Upper lobe of left lung (tissue), 6 donors: ENCODE measurements at regions not wholly inside any gene's neighbourhood (a gene's known extent, or its start where the extent isn't known, plus 50 kb on each side); places are given as distances from the start of the nearest gene placed in this dataset.

Experiments used
- ATAC-seq, 2 donors: fragments of 200-7000 bp; cut with Tn5 transposase; one replicate each; pipeline ENCODE4 v1.9.1; 2022; ENCODE audit warnings: mild to moderate bottlenecking in 2 of 2, moderate library complexity in 2 of 2; ENCODE audit not compliant: low FRiP score in 2 of 2
- DNase-seq, 2 donors: peaks; one replicate each; pipeline ENCODE4 v3.0.0-alpha.2; 2019 to 2020
- H3K27ac ChIP-seq, 4 donors: fragments of 200-600 bp; sonication (generic); one replicate each; pipeline ENCODE4 v1.5.1; 2016 to 2019
- H3K27me3 ChIP-seq, 4 donors: fragments of 200-600 bp; sonication (generic); one replicate each; pipeline ENCODE4 v1.5.1; 2017 to 2019
- H3K36me3 ChIP-seq, 4 donors: fragments of 200-600 bp; sonication (generic); one replicate each; pipeline ENCODE4 v1.5.1; 2016 to 2019
- H3K4me1 ChIP-seq, 4 donors: fragments of 200-600 bp; sonication (generic); one replicate each; pipeline ENCODE4 v1.5.1; 2018 to 2019
- H3K4me3 ChIP-seq, 4 donors: fragments of 200-600 bp; sonication (generic); one replicate each; pipeline ENCODE4 v1.5.1; 2017 to 2019; ENCODE audit warnings: mild to moderate bottlenecking in 2 of 4, moderate library complexity in 1 of 4
- H3K9me3 ChIP-seq, 4 donors: fragments of 200-600 bp; sonication (generic); one replicate each; pipeline ENCODE4 v1.5.1; 2018 to 2019
- EP300 ChIP-seq, 4 donors: sonication (generic); formaldehyde crosslinking; IDR thresholded peaks; one replicate each; pipeline ENCODE4 v1.5.1; 2017; ENCODE audit warnings: antibody characterized with exemption in 4 of 4, control low read depth in 2 of 4
- POLR2A ChIP-seq, 4 donors: fragments of 450-650 bp; IDR thresholded peaks; one replicate each; pipeline ENCODE4 v1.5.1; 2016 to 2017; ENCODE audit warnings: antibody characterized with exemption in 4 of 4, mild to moderate bottlenecking in 2 of 4
- POLR2AphosphoS5 ChIP-seq, 2 donors: sonication (generic); formaldehyde crosslinking; IDR thresholded peaks; one replicate each; pipeline ENCODE4 v1.5.1; 2017; ENCODE audit warnings: antibody characterized with exemption in 2 of 2
- WGBS, 2 donors: methylation state at CpG; one replicate each; pipeline ENCODE4 v1.1.5; 2017 to 2018; 5-methylcytosine and 5-hydroxymethylcytosine counted together
- TF ChIP-seq, protein P1 (sequence below), 6 experiments: fragments of 450-650 bp in 4 of 6; fragments of 200-600 bp in 2 of 6; sonication (generic) in 2 of 6; IDR thresholded peaks; one replicate each; pipeline ENCODE4 v1.5.1; 2016 to 2019; ENCODE audit warnings: antibody characterized with exemption in 6 of 6
- donor health status: DM: no; HTN: no; CAD: no; lungs with moderate emphysema.
- donor health status: DM: no; HTN: yes; CAD: no; lungs with severe emphysema.

DNA sequence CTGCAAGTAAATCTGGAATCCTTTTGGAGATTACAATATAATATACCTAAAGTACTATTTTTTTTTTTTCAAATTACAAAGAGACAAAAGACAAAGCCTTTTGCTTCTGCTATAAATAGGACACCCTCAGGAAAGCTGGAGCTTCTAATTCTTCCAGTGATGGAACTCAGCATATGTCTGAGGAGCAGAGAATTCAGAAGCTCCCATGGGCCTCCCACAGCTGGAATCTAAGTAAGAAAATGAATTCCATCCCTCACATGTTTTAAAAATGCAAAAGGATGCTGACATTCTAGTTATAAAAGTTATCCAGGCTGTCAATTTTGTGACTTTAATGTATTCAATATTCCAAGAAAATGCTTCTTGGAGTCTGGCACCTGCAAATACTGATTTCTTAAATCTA lies 571.3 kb upstream of the LRRTM4 start:
- no peak overlapping the region for H3K4me3 ChIP-seq
- H3K36me3 ChIP-seq: no peaks in the 10 kb centered on the region
- DNase-seq (no peak), ATAC-seq (no peak)
- no peak for TF ChIP-seq POLR2A (IDR thresholded peaks at IDR 0.05)
- TF ChIP-seq, protein P1, sequence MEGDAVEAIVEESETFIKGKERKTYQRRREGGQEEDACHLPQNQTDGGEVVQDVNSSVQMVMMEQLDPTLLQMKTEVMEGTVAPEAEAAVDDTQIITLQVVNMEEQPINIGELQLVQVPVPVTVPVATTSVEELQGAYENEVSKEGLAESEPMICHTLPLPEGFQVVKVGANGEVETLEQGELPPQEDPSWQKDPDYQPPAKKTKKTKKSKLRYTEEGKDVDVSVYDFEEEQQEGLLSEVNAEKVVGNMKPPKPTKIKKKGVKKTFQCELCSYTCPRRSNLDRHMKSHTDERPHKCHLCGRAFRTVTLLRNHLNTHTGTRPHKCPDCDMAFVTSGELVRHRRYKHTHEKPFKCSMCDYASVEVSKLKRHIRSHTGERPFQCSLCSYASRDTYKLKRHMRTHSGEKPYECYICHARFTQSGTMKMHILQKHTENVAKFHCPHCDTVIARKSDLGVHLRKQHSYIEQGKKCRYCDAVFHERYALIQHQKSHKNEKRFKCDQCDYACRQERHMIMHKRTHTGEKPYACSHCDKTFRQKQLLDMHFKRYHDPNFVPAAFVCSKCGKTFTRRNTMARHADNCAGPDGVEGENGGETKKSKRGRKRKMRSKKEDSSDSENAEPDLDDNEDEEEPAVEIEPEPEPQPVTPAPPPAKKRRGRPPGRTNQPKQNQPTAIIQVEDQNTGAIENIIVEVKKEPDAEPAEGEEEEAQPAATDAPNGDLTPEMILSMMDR (IDR thresholded peaks at IDR 0.05): no peak
- TF ChIP-seq EP300 (IDR thresholded peaks at IDR 0.05): no peak
- TF ChIP-seq POLR2AphosphoS5 (IDR thresholded peaks at IDR 0.05): no peak
- no peaks in the 10 kb centered on the region for H3K9me3 ChIP-seq
- H3K4me1 ChIP-seq: no peaks in the 10 kb centered on the region
- H3K27ac ChIP-seq: no peak overlapping the region
- H3K27me3 ChIP-seq: no peaks in the 10 kb centered on the region

DNA sequence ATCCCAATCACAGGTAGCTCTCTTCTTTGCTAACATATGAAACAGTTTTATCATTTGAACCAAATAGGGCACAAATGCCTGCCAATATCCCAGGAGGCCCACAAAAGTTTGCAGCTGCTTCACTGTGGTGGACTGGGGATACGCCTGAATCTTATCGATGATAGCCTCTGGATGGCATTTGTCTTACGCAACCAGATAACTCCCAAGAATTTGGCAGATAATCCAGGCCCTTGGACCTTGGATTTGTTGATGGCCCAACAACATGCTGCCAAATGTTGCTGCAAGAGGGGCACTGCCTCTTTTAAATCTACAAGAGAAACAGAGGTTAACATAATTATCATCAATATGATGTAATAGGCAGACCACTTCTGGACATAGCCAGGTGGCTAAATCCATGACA lies 587.1 kb upstream of the LRRTM4 start:
- Histone ChIP-seq H3K4me3 (no peak overlapping the region), H3K4me1 (no peaks in the 10 kb centered on the region), H3K9me3 (no peaks in the 10 kb centered on the region), H3K27me3 (no peaks in the 10 kb centered on the region), H3K36me3 (no peaks in the 10 kb centered on the region), H3K27ac (no peak overlapping the region)
- ATAC-seq: no peak
- no peak for DNase-seq
- 56 to 62% methylated on average over 3 of the region's 3 CpGs for WGBS, 2 donors
- TF ChIP-seq POLR2A (IDR thresholded peaks at IDR 0.05): no peak
- TF ChIP-seq, protein P1 (IDR thresholded peaks at IDR 0.05): no peak
- TF ChIP-seq POLR2AphosphoS5 (IDR thresholded peaks at IDR 0.05): no peak
- TF ChIP-seq EP300 (IDR thresholded peaks at IDR 0.05): no peak

DNA sequence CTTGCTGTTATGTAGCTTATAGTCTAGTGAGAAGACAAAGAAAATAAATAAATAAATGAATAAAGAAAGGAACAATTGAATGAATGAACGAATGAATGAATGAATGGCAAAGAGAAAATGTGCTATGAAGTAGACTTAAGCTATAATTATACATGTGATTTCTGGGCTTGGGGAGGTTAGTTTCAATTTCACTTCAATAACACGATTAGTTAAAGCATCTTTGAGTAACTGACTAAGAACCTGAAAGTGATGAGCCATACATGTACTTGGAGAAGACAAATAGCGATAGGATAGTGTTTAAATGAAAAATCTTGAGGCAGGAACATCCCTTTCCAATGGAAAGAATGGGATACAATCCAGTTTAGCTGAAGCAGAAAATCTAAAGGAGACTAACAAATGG lies 593.1 kb upstream of the LRRTM4 start:
- Histone ChIP-seq H3K4me1 (no peaks in the 10 kb centered on the region), H3K27ac (no peak overlapping the region), H3K36me3 (no peaks in the 10 kb centered on the region), H3K9me3 (no peaks in the 10 kb centered on the region), H3K27me3 (no peaks in the 10 kb centered on the region), H3K4me3 (no peak overlapping the region)
- 70 to 78% methylated on average over 3 of the region's 3 CpGs for WGBS, 2 donors
- no peak for TF ChIP-seq POLR2AphosphoS5 (IDR thresholded peaks at IDR 0.05)
- no peak for TF ChIP-seq EP300 (IDR thresholded peaks at IDR 0.05)
- TF ChIP-seq POLR2A (IDR thresholded peaks at IDR 0.05): no peak
- TF ChIP-seq, protein P1 (IDR thresholded peaks at IDR 0.05): no peak
- DNase-seq (no peak), ATAC-seq (no peak)

DNA sequence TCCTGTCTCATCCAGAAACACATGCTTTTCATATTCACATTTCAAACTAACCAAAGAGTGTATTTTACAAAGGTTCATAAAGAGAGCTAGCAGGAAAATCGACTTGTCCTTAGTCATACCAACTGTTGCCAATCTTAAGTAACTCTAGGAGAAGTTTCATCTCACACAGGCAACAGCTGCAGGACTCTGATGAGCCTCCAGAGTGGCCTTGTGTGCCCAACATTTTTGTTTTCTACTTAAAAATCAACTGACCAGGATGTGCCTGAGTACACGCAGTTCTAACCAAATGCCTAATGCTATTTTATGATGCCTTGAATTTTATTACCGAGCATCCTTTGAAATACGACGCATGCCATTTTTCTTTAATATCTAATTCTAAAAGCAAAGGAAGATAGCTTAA lies 595.9 kb upstream of the LRRTM4 start:
- TF ChIP-seq, protein P1 (IDR thresholded peaks at IDR 0.05): no peak
- TF ChIP-seq EP300 (IDR thresholded peaks at IDR 0.05) (no peak), POLR2AphosphoS5 (IDR thresholded peaks at IDR 0.05) (no peak), POLR2A (IDR thresholded peaks at IDR 0.05) (no peak)
- no peak overlapping the region for H3K4me3 ChIP-seq
- DNase-seq (no peak), ATAC-seq (no peak)
- 65 to 90% methylated on average over 5 of the region's 5 CpGs for WGBS, 2 donors
- no peaks in the 10 kb centered on the region for H3K4me1 ChIP-seq
- H3K9me3 ChIP-seq: no peaks in the 10 kb centered on the region
- H3K27me3 ChIP-seq: no peaks in the 10 kb centered on the region
- no peaks in the 10 kb centered on the region for H3K36me3 ChIP-seq
- no peak overlapping the region for H3K27ac ChIP-seq

DNA sequence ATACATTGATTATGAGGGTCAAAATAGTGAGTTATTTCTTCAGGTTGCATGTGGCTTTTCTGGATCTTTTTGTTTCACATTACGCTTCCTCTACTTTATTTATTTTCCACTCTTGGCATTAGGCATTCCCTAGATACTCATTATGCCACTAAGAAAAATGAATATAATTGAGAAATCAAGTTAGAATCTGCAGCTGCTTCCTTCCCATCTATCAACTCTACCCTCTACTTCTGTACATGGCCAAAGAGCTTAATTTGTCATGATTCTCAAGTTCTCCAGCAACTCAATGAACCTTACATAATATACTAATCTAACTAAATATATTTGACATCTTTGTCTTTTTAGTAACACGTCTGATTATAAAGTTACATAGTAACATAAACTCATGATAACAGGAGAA lies 598.1 kb upstream of the LRRTM4 start:
- Histone ChIP-seq H3K9me3 (no peaks in the 10 kb centered on the region), H3K27me3 (no peaks in the 10 kb centered on the region), H3K4me3 (no peak overlapping the region), H3K4me1 (no peaks in the 10 kb centered on the region), H3K27ac (no peak overlapping the region), H3K36me3 (no peaks in the 10 kb centered on the region)
- WGBS, 2 donors: 68 to 69% methylated on average over 2 of the region's 2 CpGs
- no peak for ATAC-seq
- TF ChIP-seq POLR2A (IDR thresholded peaks at IDR 0.05): no peak
- TF ChIP-seq EP300 (IDR thresholded peaks at IDR 0.05): no peak
- no peak for TF ChIP-seq POLR2AphosphoS5 (IDR thresholded peaks at IDR 0.05)
- TF ChIP-seq, protein P1 (IDR thresholded peaks at IDR 0.05): no peak
- DNase-seq: no peak
